ENCODE measurements at regions not wholly inside any gene's neighbourhood (a gene's known extent, or its start where the extent isn't known, plus 50 kb on each side); places are given as distances from the start of the nearest gene placed in this dataset.

DNA sequence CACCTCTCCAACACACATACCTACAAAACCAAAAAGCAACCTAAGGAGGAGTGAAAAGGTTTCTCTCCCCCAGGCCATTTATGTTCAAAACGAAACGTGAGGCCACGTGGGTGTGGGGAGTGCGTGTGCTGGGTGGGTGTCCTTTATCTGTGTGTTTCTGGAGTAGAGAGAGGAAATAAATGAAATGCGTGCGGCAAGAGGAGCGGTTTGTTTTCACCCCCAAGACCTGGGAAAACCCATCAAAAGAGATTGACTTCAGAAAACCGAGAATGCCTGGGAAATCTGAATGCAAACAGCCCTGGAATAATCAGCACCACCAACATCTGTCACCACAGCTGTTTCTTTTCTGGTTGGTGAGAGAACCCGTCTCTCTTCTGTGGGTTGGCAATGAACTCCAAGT, 137.4 kb downstream of the INSIG2 start:
- Histone ChIP-seq H3K27ac (ENCODE audit: low read length) (no peak overlapping the region), H3K36me3 (ENCODE audit: insufficient read depth, low read length) (no peaks in the 10 kb centered on the region), H3K9ac (ENCODE audit: low read length) (no peak overlapping the region), H3F3A (ENCODE audit: insufficient read depth, low read length, poor library complexity, severe bottlenecking) (no peaks in the 10 kb centered on the region), H3K9me2 (ENCODE audit: insufficient read depth, low read length) (no peaks in the 10 kb centered on the region), H3K79me2 (replicated peaks; ENCODE audit: insufficient read depth, low read length) (no peaks in the 10 kb centered on the region), H3K4me2 (ENCODE audit: low read length) (no peak overlapping the region), H3K4me3 (ENCODE audit: low read length) (no peak overlapping the region), H2AFZ (ENCODE audit: low read depth, low read length) (no peak overlapping the region), H3K27me3 (ENCODE audit: insufficient read depth, low read depth, low read length) (peaks cover 69% of the 10 kb centered on the region), H3K9me3 (ENCODE audit: low read length) (no peaks in the 10 kb centered on the region), H4K20me1 (ENCODE audit: insufficient read depth) (no peaks in the 10 kb centered on the region)
- no peak for TF ChIP-seq TAF1 (IDR thresholded peaks at IDR 0.05; ENCODE audit: low read depth)
- peak; percentile 41 for TF ChIP-seq POLR2AphosphoS5 (IDR thresholded peaks at IDR 0.05)
- no peak for TF ChIP-seq REST (IDR thresholded peaks at IDR 0.05; ENCODE audit: borderline replicate concordance)
- TF ChIP-seq MXI1 (conservative IDR thresholded peaks at IDR 0.05; ENCODE audit: poor library complexity, severe bottlenecking) = no peak
- no peak for TF ChIP-seq CTCF (IDR thresholded peaks at IDR 0.05; ENCODE audit: poor library complexity, severe bottlenecking)
- no peak for TF ChIP-seq EP300 (conservative IDR thresholded peaks at IDR 0.05; ENCODE audit: poor library complexity, severe bottlenecking)
- no peak for TF ChIP-seq EZH2 (IDR thresholded peaks at IDR 0.05; ENCODE audit: borderline replicate concordance, insufficient read depth, low read length, poor library complexity, severe bottlenecking)
- no peak for TF ChIP-seq SMC3 (conservative IDR thresholded peaks at IDR 0.05; ENCODE audit: poor library complexity)

DNA sequence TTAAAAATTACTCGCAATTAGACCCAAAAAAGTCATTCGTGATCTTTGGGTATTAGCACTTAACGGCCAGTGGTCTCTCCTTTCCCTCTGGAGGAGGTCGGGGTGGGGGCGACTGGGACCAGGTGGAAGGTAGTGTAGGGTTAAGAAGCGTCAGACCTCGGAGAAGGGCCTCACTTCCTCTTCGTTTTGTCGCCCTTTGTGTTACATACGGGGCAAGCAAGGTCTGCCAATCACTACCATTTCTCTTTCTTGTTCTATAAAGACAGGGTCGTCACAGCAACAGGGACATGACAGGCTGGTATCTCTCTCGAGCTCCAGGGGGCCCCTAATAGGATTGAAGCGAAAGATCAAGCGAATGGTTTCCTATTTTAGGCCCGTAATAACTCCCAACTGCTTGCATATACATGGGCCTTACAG, 136.6 kb downstream of the INSIG2 start:
- Histone ChIP-seq H3K4me3 (ENCODE audit: low read length) (no peak overlapping the region), H3K36me3 (ENCODE audit: insufficient read depth, low read length) (no peaks in the 10 kb centered on the region), H3K9me3 (ENCODE audit: low read length) (no peaks in the 10 kb centered on the region), H3K9me2 (ENCODE audit: insufficient read depth, low read length) (no peaks in the 10 kb centered on the region), H3F3A (ENCODE audit: insufficient read depth, low read length, poor library complexity, severe bottlenecking) (no peaks in the 10 kb centered on the region), H3K27me3 (ENCODE audit: insufficient read depth, low read depth, low read length) (peaks cover 77% of the 10 kb centered on the region), H3K79me2 (replicated peaks; ENCODE audit: insufficient read depth, low read length) (no peaks in the 10 kb centered on the region), H3K27ac (ENCODE audit: low read length) (no peak overlapping the region), H2AFZ (ENCODE audit: low read depth, low read length) (no peak overlapping the region), H4K20me1 (ENCODE audit: insufficient read depth) (no peaks in the 10 kb centered on the region), H3K4me2 (ENCODE audit: low read length) (no peak overlapping the region), H3K9ac (ENCODE audit: low read length) (no peak overlapping the region)
- TF ChIP-seq POLR2AphosphoS5 (IDR thresholded peaks at IDR 0.05) (no peak), REST (IDR thresholded peaks at IDR 0.05; ENCODE audit: borderline replicate concordance) (no peak), TAF1 (IDR thresholded peaks at IDR 0.05; ENCODE audit: low read depth) (no peak), CTCF (IDR thresholded peaks at IDR 0.05; ENCODE audit: poor library complexity, severe bottlenecking) (no peak), RAD21 (conservative IDR thresholded peaks at IDR 0.05) (no peak), EP300 (conservative IDR thresholded peaks at IDR 0.05; ENCODE audit: poor library complexity, severe bottlenecking) (no peak), SMC3 (conservative IDR thresholded peaks at IDR 0.05; ENCODE audit: poor library complexity) (no peak), EZH2 (IDR thresholded peaks at IDR 0.05; ENCODE audit: borderline replicate concordance, insufficient read depth, low read length, poor library complexity, severe bottlenecking) (no peak), MXI1 (conservative IDR thresholded peaks at IDR 0.05; ENCODE audit: poor library complexity, severe bottlenecking) (no peak)
